ENCODE measurements at regions not wholly inside any gene's neighbourhood (a gene's known extent, or its start where the extent isn't known, plus 50 kb on each side); places are given as distances from the start of the nearest gene placed in this dataset.

- DNase-seq (ENCODE audit: low read depth in 2 of 2): peak in 1 of 2 donors; percentile 5
Observed at GRCh38 chr17:14813649-14814370, 451.3 kb downstream of the PMP22 start.

- DNase-seq (ENCODE audit: low read depth in 2 of 2): no peak
Observed at GRCh38 chr17:14808425-14808824, 456.7 kb downstream of the PMP22 start.

- no peak for DNase-seq (ENCODE audit: low read depth in 2 of 2)
Observed at GRCh38 chr17:14805348-14805747, 459.8 kb downstream of the PMP22 start.

GRCh38 chr17:14803826-14804225 lies 461.3 kb downstream of the PMP22 start:
- no peak for DNase-seq (ENCODE audit: low read depth in 2 of 2)

GRCh38 chr17:14797801-14798200 lies 467.3 kb downstream of the PMP22 start:
- no peak for DNase-seq (ENCODE audit: low read depth in 2 of 2)

- no peak for DNase-seq (ENCODE audit: low read depth in 2 of 2)
Observed at GRCh38 chr17:14797021-14797420, 468.1 kb downstream of the PMP22 start.

- no peak for DNase-seq (ENCODE audit: low read depth in 2 of 2)
Observed at GRCh38 chr17:14794961-14795360, 470.2 kb downstream of the PMP22 start.

GRCh38 chr17:14793237-14793636 lies 471.9 kb downstream of the PMP22 start:
- no peak for DNase-seq (ENCODE audit: low read depth in 2 of 2)

- DNase-seq (ENCODE audit: low read depth in 2 of 2): no peak
Observed at GRCh38 chr17:14792746-14793145, 472.4 kb downstream of the PMP22 start.

GRCh38 chr17:14791221-14791620 lies 473.9 kb downstream of the PMP22 start:
- no peak for DNase-seq (ENCODE audit: low read depth in 2 of 2)

GRCh38 chr17:14790521-14790920 lies 474.6 kb downstream of the PMP22 start:
- DNase-seq (ENCODE audit: low read depth in 2 of 2): no peak

GRCh38 chr17:14784997-14785696 lies 480.0 kb downstream of the PMP22 start:
- peak; percentile 3 to 5 for DNase-seq (ENCODE audit: low read depth in 2 of 2)

- no peak for DNase-seq (ENCODE audit: low read depth in 2 of 2)
Observed at GRCh38 chr17:14781123-14781522, 480.2 kb downstream of the HS3ST3B1 start.

- no peak for DNase-seq (ENCODE audit: low read depth in 2 of 2)
Observed at GRCh38 chr17:14780097-14780651, 479.3 kb downstream of the HS3ST3B1 start.

- no peak for DNase-seq (ENCODE audit: low read depth in 2 of 2)
Observed at GRCh38 chr17:14779241-14779640, 478.4 kb downstream of the HS3ST3B1 start.

GRCh38 chr17:14777291-14777690 lies 476.4 kb downstream of the HS3ST3B1 start:
- DNase-seq (ENCODE audit: low read depth in 2 of 2): no peak

- no peak for DNase-seq (ENCODE audit: low read depth in 2 of 2)
Observed at GRCh38 chr17:14776791-14777190, 475.9 kb downstream of the HS3ST3B1 start.

- DNase-seq (ENCODE audit: low read depth in 2 of 2): no peak
Observed at GRCh38 chr17:14775731-14776492, 475.0 kb downstream of the HS3ST3B1 start.

- no peak for DNase-seq (ENCODE audit: low read depth in 2 of 2)
Observed at GRCh38 chr17:14774774-14775173, 473.9 kb downstream of the HS3ST3B1 start.

- no peak for DNase-seq (ENCODE audit: low read depth in 2 of 2)
Observed at GRCh38 chr17:14772776-14773175, 471.9 kb downstream of the HS3ST3B1 start.

GRCh38 chr17:14771543-14771942 lies 470.7 kb downstream of the HS3ST3B1 start:
- no peak for DNase-seq (ENCODE audit: low read depth in 2 of 2)

GRCh38 chr17:14768923-14769322 lies 468.0 kb downstream of the HS3ST3B1 start:
- no peak for DNase-seq (ENCODE audit: low read depth in 2 of 2)
